HG02852 (cell line): ENCODE measurements at regions not wholly inside any gene's neighbourhood (a gene's known extent, or its start where the extent isn't known, plus 50 kb on each side); places are given as distances from the start of the nearest gene placed in this dataset.

Experiments
- ATAC-seq: cut with Tn5 transposase; IDR thresholded peaks from one replicate; pipeline ENCODE4 v1.9.1; 2021; ENCODE audit warnings: mild to moderate bottlenecking, moderate library complexity; ENCODE audit not compliant: unreplicated experiment

- ATAC-seq: no peak
Observed at GRCh38 chr21:35585878-35586277, 474.4 kb downstream of the SETD4 start.

GRCh38 chr21:35585155-35585554, 475.2 kb downstream of the SETD4 start:
- ATAC-seq: no peak

DNA sequence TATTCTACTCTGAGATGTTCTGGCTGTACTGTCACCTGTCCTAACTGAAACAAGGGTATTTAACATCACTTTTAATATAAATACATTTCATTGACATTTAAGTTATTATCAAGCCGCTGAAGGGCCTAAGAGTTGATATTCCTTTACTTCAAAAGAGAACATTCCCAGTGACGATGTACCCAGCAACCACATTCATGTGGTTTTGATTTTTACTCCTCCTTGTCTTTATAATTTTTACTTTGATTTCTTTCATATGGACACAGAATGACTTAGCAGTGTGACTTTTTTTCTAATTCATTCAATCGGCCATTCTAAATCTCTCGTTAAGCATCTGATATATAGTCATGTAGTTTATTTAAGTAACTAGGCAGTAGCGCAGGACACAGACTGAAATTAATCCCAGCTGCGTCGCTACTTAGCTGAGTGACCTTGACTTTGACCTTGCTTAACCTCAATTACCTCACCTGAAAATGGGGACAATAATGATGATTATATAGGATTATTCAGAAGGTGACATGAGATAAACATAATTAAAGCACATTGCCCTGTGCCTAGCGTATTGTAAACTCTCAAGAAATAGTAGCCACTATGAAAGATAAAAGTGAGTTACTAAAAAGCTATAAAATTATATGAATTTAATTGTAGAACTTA, 476.6 kb downstream of the SETD4 start:
- no peak for ATAC-seq

GRCh38 chr21:35582731-35583130, 477.6 kb downstream of the SETD4 start:
- ATAC-seq: no peak

DNA sequence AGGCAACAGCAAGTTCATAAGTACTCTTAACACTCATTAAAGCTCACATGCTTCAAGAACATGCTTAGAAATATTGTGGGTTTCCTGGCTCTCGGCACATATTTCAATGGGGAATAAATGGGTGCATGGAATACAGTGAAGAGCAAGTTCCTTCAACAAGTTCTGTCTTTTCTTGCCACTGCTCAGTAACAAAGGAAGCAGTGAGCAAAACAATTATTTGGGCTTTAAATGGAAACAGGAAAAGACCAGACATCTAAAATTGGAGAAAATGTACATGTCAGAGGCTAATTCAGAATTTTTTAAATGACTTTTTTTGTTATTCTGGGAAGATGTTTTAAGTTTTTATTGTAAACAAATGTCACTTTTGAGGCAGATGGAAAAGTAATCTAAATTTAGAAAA, 478.7 kb downstream of the SETD4 start:
- ATAC-seq: no peak

DNA sequence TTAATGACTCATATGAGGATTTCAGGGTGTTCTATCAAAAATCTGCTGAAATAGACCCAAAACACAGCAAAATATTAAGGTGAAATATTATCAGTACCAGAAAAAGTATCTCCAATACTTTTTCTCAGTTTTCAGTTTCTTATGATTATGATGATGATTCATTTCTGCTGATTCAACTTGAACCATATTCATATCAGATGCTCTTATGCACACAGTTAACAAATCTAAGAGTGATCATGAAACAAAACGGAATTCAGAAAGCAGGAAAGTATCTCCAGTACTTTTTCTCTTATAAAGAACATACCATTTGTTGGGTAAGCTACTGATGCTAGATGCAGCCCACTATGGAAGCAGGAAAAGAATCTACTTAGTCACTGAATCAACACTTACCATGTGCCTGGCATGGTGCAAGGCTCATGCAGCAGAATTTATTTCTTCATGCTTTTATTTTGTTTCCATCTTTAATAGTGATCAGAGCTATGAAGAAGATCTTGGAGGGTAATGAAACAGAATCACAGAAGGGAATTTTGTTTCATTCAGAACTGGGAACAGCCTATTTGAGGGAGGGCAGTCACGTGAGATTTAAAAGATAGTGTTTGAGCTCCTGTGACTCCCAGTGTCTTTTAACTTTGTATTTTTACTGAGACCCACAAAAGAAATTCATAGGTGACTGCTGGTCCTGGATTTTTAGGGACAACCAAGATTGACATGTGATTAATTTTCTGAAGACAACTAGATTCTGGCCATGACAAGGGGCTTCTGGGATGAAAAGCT, 480.6 kb downstream of the SETD4 start:
- ATAC-seq: no peak

- no peak for ATAC-seq
Observed at GRCh38 chr21:35578831-35579471, 481.4 kb downstream of the SETD4 start.

GRCh38 chr21:35578347-35578782, 482.0 kb downstream of the SETD4 start:
- ATAC-seq: no peak

- ATAC-seq: no peak
Observed at GRCh38 chr21:35575280-35575915, 484.9 kb downstream of the SETD4 start.

- ATAC-seq: no peak
Observed at GRCh38 chr21:35573472-35574374, 486.6 kb downstream of the SETD4 start.

DNA sequence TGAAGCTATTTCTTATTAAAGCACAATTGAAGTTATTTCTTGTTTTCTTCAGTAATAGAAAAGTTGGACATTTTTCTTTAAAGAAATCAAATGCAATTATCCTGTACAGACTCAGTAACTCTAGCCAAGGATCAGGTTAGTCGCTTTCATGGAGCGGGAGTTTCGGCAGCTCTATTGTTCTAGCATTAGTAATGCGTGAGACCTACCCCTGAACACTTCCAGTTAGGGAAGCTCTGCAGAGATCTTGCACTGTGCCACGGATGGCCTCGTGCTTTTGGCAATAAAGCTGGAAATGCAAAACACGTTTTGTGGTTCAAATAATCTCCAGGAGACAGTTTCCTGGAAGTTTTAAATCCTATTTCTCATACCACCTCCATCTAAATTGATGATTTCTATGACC, 488.4 kb downstream of the SETD4 start:
- ATAC-seq: no peak

GRCh38 chr21:35568643-35569042, 491.7 kb downstream of the SETD4 start:
- ATAC-seq: no peak

GRCh38 chr21:35566874-35567273, 493.5 kb downstream of the SETD4 start:
- no peak for ATAC-seq

- ATAC-seq: no peak
Observed at GRCh38 chr21:35565204-35565611, 495.1 kb downstream of the SETD4 start.

DNA sequence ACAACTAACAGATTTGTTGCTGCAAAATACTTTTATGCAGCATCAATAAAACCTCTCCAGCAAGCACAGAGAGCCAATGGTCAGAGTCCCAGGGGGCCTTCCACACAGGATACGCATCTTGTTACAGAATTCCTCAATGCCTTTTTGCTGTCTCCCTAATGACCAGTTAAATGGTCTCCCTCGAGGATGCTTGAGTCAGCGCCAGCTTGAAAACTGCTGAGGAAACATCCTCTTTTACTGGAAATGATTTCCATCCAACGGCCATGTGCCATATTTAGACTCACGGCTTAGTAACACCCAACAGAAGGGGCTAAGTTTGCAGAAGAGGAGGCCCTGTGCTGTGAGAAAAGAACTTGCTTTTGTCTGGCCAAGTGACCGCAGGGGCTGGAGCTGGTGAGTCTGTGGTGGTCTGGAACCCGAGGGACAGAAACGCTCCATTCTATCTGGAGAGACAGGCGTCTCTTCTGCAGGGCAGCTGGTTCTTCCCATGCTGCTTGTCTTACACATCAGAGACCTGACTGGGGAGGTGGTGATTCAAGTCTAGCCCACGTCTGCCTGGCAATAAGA, 496.4 kb downstream of the SETD4 start:
- ATAC-seq: no peak

- no peak for ATAC-seq
Observed at GRCh38 chr21:35562876-35563275, 497.4 kb downstream of the SETD4 start.

DNA sequence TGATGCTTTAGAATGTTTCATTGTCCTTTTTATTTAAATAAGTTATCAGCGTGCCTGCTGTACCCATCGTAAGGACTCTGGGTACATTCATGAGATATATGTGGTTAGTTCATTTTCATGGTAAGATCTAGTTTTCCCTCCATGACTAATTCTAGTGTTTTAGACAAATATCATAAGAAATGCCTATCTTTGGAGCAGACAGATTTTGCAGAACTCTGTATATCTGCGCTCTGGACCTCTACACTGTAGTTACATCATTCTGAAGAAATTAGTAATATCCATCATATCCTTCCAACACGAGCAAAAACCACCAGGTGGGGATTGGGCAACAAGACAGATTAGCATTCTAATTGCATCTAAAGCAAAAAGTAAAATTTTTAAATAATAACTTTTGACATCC, 499.2 kb downstream of the SETD4 start:
- ATAC-seq: no peak

DNA sequence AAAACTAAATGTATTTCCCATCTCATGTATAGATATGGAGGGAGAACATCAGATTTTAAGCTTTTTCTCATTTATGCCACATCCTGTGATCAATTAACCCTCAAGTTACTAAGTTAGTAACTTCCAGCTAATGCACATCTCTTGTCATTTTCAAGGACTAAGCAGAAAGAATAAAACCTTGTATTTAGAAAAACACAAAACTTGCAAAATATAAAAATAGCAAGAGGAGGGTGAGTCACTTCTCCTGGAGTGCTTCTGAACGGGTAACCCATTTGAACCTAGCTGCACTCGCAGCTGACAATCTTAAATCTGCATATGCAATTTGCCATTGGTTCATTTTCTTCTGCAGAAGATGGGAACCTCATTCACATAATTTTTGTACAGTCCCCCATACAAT, 500.5 kb downstream of the SETD4 start:
- ATAC-seq: no peak

DNA sequence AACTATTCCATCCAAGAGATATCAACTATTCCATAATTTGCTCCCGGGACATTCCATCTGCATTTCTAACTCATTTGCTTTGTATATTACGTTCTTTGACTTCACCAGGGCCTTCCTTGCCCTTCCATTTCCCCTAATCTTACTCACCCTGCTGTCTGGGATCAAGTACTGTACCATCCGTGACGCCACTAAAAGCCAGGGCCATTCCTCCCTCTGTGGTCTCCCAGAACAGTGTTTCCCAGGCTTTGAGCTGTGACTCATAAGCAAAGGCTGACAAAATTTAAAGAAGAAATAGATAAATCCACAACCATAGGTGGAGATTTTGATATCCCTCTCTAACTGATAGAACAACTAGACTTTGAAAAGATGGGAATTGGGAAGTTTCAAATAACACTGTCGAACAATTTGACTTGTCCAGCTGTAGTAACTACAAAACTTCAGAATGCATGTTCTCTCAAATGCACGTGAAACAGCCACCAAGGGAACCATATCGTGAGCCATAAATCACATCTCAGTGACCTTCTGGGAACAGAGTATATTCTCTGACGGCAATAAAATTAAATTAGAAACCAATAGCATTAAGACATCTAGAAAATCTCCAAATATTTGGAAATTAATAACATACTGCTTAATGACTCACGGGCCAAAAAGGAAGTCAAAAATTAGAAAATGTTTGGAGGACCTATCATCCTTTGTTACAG, 501.0 kb downstream of the SETD4 start:
- no peak for ATAC-seq

- no peak for ATAC-seq
Observed at GRCh38 chr21:35556536-35556935, 503.8 kb downstream of the SETD4 start.
